Ovary (tissue), 7 donors: ENCODE measurements at regions not wholly inside any gene's neighbourhood (a gene's known extent, or its start where the extent isn't known, plus 50 kb on each side); places are given as distances from the start of the nearest gene placed in this dataset.

ENCODE experiments used
- DNase-seq, 5 donors: peaks; one replicate each; pipeline ENCODE4 v3.0.0-alpha.2; 2019 to 2020
- H3K27ac ChIP-seq, 2 donors: fragments of 200-600 bp; one replicate each; pipeline versions ENCODE4 v1.5.1 to v1.8.0; 2019 to 2022
- H3K27me3 ChIP-seq: fragments of 200-600 bp; one replicate; pipeline ENCODE4 v1.8.0; 2022
- H3K36me3 ChIP-seq: fragments of 200-600 bp; sonication (generic); one replicate; pipeline ENCODE4 v1.5.1; 2019
- H3K4me1 ChIP-seq: one replicate; pipeline ENCODE4 v1.8.1; 2013; ENCODE audit warnings: mild to moderate bottlenecking, moderate library complexity; ENCODE audit not compliant: insufficient read depth
- H3K4me3 ChIP-seq: fragments of 200-600 bp; sonication (generic); one replicate; pipeline ENCODE4 v1.5.1; 2017
- H3K9me3 ChIP-seq, 2 donors: fragments of 200-600 bp in 1 of 2; sonication (generic) in 1 of 2; one replicate each; pipeline versions ENCODE4 v1.5.1 to v1.8.1; 2013 to 2019; ENCODE audit warnings: mild to moderate bottlenecking in 1 of 2, moderate library complexity in 1 of 2
- CTCF ChIP-seq, 3 donors: fragments of 450-650 bp in 2 of 3; fragments of 200-600 bp in 1 of 3; IDR thresholded peaks; one replicate each; pipeline versions ENCODE4 v1.5.1 to v1.8.0; 2016 to 2022; ENCODE audit warnings: antibody characterized with exemption in 3 of 3, mild to moderate bottlenecking in 1 of 3
- EP300 ChIP-seq: sonication (generic); formaldehyde crosslinking; IDR thresholded peaks from one replicate; pipeline ENCODE4 v1.6.1; 2017; ENCODE audit warnings: antibody characterized with exemption
- POLR2A ChIP-seq: fragments of 450-650 bp; IDR thresholded peaks from one replicate; pipeline ENCODE4 v1.6.1; 2017; ENCODE audit warnings: antibody characterized with exemption, mild to moderate bottlenecking, moderate library complexity
- WGBS, 3 donors: extraction: QIAGEN DNeasy Blood & Tissue Kit in 1 of 3; methylation state at CpG; one replicate each; pipeline versions ENCODE4 v1.1.5 to v1.1.7; 2013 to 2017; 5-methylcytosine and 5-hydroxymethylcytosine counted together
- intact Hi-C, 4 donors: fragments of 100-400 bp; cut with DNase I; formaldehyde crosslinking; loops; one replicate each; pipeline versions ENCODE4 v1.11.0 to v1.15.1; 2022 to 2023
- donor health status: DM: no; HTN: no; CAD: no; lungs with moderate emphysema.
- donor health status: DM: no; HTN: no; CAD: no.
- donor health status: Bipolar disorder and iron deficiency.
- donor health status: DM: no; HTN: no; CAD: no.
- donor health status: DM: yes; HTN: yes; CAD: no.

- TF ChIP-seq CTCF (IDR thresholded peaks at IDR 0.05) (no peak), EP300 (no peak), POLR2A (no peak)
- DNase-seq, result no peak
- 49 to 76% (median 65%) methylated on average over 1 of the region's 1 CpG for WGBS, 3 donors
- Histone ChIP-seq H3K4me1 (no peaks in the 10 kb centered on the region), H3K9me3 (no peaks in the 10 kb centered on the region), H3K27me3 (no peaks in the 10 kb centered on the region), H3K27ac (no peak overlapping the region), H3K36me3 (no peaks in the 10 kb centered on the region), H3K4me3 (no peak overlapping the region)
- intact Hi-C loops, result no loop called here
These were observed 350.5 kb upstream of the CHRM2 start for GRCh38 chr7:136517971-136518370.

GRCh38 chr7:136514776-136515175 is 353.7 kb upstream of the CHRM2 start:
- H3K9me3 ChIP-seq, result no peaks in the 10 kb centered on the region
- H3K4me3 ChIP-seq, result no peak overlapping the region
- H3K27me3 ChIP-seq, result no peaks in the 10 kb centered on the region
- DNase-seq, result no peak
- H3K27ac ChIP-seq, result no peak overlapping the region
- no peaks in the 10 kb centered on the region for H3K36me3 ChIP-seq
- WGBS, 3 donors, result 89 to 93% (median 92%) methylated on average over 2 of the region's 2 CpGs
- intact Hi-C loops, result no loop called here
- no peaks in the 10 kb centered on the region for H3K4me1 ChIP-seq
- TF ChIP-seq EP300, result no peak
- no peak for TF ChIP-seq POLR2A
- TF ChIP-seq CTCF (IDR thresholded peaks at IDR 0.05), result no peak

GRCh38 chr7:136513744-136514143 is 354.7 kb upstream of the CHRM2 start:
- H3K36me3 ChIP-seq, result no peaks in the 10 kb centered on the region
- no peaks in the 10 kb centered on the region for H3K27me3 ChIP-seq
- H3K9me3 ChIP-seq, result peaks cover 0 to 4% of the 10 kb centered on the region in 2 donors
- intact Hi-C loops, result no loop called here
- H3K27ac ChIP-seq, result no peak overlapping the region
- no peaks in the 10 kb centered on the region for H3K4me1 ChIP-seq
- WGBS, 3 donors, result 71 to 89% (median 76%) methylated on average over 2 of the region's 2 CpGs
- TF ChIP-seq EP300 (no peak), CTCF (IDR thresholded peaks at IDR 0.05) (no peak), POLR2A (no peak)
- H3K4me3 ChIP-seq, result no peak overlapping the region
- no peak for DNase-seq

GRCh38 chr7:136509466-136509865 is 359.0 kb upstream of the CHRM2 start:
- no peaks in the 10 kb centered on the region for H3K4me1 ChIP-seq
- no peak overlapping the region for H3K27ac ChIP-seq
- intact Hi-C loops, result no loop called here
- peaks cover 0 to 4% of the 10 kb centered on the region in 2 donors for H3K9me3 ChIP-seq
- 77 to 83% (median 82%) methylated on average over 3 of the region's 3 CpGs for WGBS, 3 donors
- no peaks in the 10 kb centered on the region for H3K27me3 ChIP-seq
- DNase-seq, result no peak
- H3K4me3 ChIP-seq, result no peak overlapping the region
- TF ChIP-seq CTCF (IDR thresholded peaks at IDR 0.05) (no peak), POLR2A (no peak), EP300 (no peak)
- H3K36me3 ChIP-seq, result no peaks in the 10 kb centered on the region
